ENCODE measurements at regions not wholly inside any gene's neighbourhood (a gene's known extent, or its start where the extent isn't known, plus 50 kb on each side); places are given as distances from the start of the nearest gene placed in this dataset.

DNA sequence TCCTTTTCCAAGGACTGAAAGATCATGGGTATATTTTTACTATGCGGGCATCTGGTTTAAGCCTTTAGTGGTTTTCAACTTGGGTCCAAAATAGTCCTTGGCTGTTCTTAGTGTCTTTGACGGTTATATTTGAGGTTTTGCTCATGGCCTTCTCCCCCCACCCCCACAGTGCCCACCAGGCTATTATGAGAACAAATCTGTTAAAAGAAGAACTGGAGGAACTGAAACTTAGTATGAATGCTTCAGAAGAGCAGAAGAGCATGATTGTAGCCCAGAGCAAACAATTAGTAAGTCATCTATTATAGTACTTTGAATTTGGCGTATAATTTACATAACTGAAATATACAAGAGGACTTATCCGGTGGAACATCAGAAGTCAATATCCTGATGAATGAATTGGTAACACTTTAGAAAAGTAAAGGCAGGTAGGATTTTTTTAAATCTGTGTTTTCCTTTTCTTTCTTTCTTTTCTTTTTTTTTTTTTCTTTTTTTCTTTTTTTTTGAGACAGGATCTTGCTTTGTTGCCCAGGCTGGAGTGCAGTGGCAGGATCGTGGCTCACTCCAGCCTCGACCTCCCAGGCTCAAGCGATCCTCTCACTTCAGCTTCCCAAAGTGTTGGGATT is 71.8 kb upstream of the BCAT1 start:
- 39 to 47% methylated on average over 7 of the region's 7 CpGs for WGBS, 2 experiments (ENCODE audit: low coverage in 1 of 2, low lambda C conversion rate in 2 of 2, missing lambda C conversion rate in 2 of 2)
- TF ChIP-seq EZH2phosphoT487 (IDR thresholded peaks at IDR 0.05; ENCODE audit: insufficient read depth, low read depth) (no peak), EZH2 (IDR thresholded peaks at IDR 0.05; ENCODE audit: insufficient read depth, poor library complexity, severe bottlenecking) (no peak)
- H2AFZ ChIP-seq = no peak overlapping the region

DNA sequence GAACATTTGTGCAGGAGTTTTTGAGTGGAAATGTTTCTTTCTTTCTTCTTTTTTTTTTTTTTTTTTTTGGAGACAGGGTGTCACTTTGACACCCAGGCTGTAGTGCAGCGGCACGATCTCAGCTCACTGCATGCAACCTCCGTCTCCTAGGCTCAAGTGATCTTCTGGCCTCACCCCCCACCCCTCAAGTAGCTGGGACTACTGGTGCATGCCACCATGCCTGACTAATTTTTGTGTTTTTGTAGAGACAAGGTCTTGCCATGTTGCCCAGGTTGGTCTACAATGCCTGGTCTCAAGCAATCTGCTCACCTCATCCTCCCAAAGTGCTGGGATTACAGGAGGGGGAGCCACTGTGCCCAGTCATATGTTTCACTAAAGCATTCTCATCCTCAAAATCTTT is 69.2 kb upstream of the BCAT1 start:
- no peak overlapping the region for H3K4me2 ChIP-seq (ENCODE audit: unreplicated experiment)
- H3K4me3 ChIP-seq = no peak overlapping the region
- TF ChIP-seq EZH2phosphoT487 (IDR thresholded peaks at IDR 0.05; ENCODE audit: insufficient read depth, low read depth) (no peak), EZH2 (IDR thresholded peaks at IDR 0.05; ENCODE audit: insufficient read depth, poor library complexity, severe bottlenecking) (no peak)
- H4K20me1 ChIP-seq (ENCODE audit: insufficient read depth) = no peaks in the 10 kb centered on the region
- no peaks in the 10 kb centered on the region for H3K79me2 ChIP-seq (ENCODE audit: insufficient read depth)
- H3K27me3 ChIP-seq (replicated peaks; ENCODE audit: insufficient read depth) = peaks cover 10% of the 10 kb centered on the region; the same call in 1 of the 2 replicates
- DNase-seq = no peak
- H3K4me1 ChIP-seq (ENCODE audit: insufficient read depth) = no peaks in the 10 kb centered on the region
- no peaks in the 10 kb centered on the region for H3F3A ChIP-seq (ENCODE audit: insufficient read depth)
- in situ Hi-C loops (cut with MboI) = no loop called here
- no peak overlapping the region for H2AFZ ChIP-seq
- H3K27ac ChIP-seq = no peak overlapping the region
- H3K36me3 ChIP-seq (ENCODE audit: low read depth) = no peaks in the 10 kb centered on the region
- H3K9me3 ChIP-seq (ENCODE audit: low read depth) = no peaks in the 10 kb centered on the region
- WGBS, 2 experiments (ENCODE audit: low coverage in 1 of 2, low lambda C conversion rate in 2 of 2, missing lambda C conversion rate in 2 of 2) = 33 to 53% methylated on average over 2 to 3 of the region's 3 CpGs
- no peaks in the 10 kb centered on the region for H3K9me2 ChIP-seq (ENCODE audit: insufficient read depth)
- no peak overlapping the region for H3K9ac ChIP-seq

More for the DNA sequence above, 71.8 kb upstream of the BCAT1 start:
- Histone ChIP-seq H3K4me2 (ENCODE audit: unreplicated experiment) (no peak overlapping the region), H3K9me3 (ENCODE audit: low read depth) (no peaks in the 10 kb centered on the region), H3K27ac (no peak overlapping the region), H3F3A (ENCODE audit: insufficient read depth) (no peaks in the 10 kb centered on the region), H3K4me3 (no peak overlapping the region), H3K27me3 (replicated peaks; ENCODE audit: insufficient read depth) (peaks cover 17% of the 10 kb centered on the region), H3K79me2 (ENCODE audit: insufficient read depth) (no peaks in the 10 kb centered on the region), H4K20me1 (ENCODE audit: insufficient read depth) (no peaks in the 10 kb centered on the region), H3K9me2 (ENCODE audit: insufficient read depth) (no peaks in the 10 kb centered on the region), H3K4me1 (ENCODE audit: insufficient read depth) (no peaks in the 10 kb centered on the region), H3K36me3 (ENCODE audit: low read depth) (no peaks in the 10 kb centered on the region), H3K9ac (no peak overlapping the region)
- DNase-seq = no peak
- in situ Hi-C loops (cut with MboI) = no loop called here

DNA sequence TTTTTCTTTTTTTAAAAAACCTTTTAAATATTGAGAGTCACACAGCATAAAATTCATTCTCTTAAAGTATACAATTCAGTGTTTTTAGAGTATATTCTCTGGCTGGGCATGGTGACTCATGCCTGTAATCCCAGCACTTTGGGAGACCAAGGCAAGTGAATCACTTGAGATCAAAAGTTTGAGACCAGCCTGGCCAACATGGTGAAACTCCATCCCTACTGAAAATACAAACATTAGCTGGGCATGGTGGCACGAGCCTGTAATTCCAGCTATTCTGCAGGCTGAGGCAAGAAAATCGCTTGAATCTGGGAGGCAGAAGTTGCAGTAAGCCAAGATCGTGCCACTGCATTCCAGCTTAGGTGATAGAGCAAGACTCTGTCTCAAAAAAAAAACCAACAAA is 68.4 kb upstream of the BCAT1 start:
- no peak overlapping the region for H3K4me3 ChIP-seq
- in situ Hi-C loops (cut with MboI) = no loop called here
- TF ChIP-seq EZH2phosphoT487 (IDR thresholded peaks at IDR 0.05; ENCODE audit: insufficient read depth, low read depth) (no peak), EZH2 (IDR thresholded peaks at IDR 0.05; ENCODE audit: insufficient read depth, poor library complexity, severe bottlenecking) (no peak)
- H3K27me3 ChIP-seq (replicated peaks; ENCODE audit: insufficient read depth) = peaks cover 14% of the 10 kb centered on the region; the same call in 1 of the 2 replicates
- no peak overlapping the region for H3K27ac ChIP-seq
- H3K9me3 ChIP-seq (ENCODE audit: low read depth) = no peaks in the 10 kb centered on the region
- no peaks in the 10 kb centered on the region for H3K9me2 ChIP-seq (ENCODE audit: insufficient read depth)
- no peak overlapping the region for H3K4me2 ChIP-seq (ENCODE audit: unreplicated experiment)
- H4K20me1 ChIP-seq (ENCODE audit: insufficient read depth) = no peaks in the 10 kb centered on the region
- DNase-seq = no peak
- no peaks in the 10 kb centered on the region for H3F3A ChIP-seq (ENCODE audit: insufficient read depth)
- H3K4me1 ChIP-seq (ENCODE audit: insufficient read depth) = no peaks in the 10 kb centered on the region
- H2AFZ ChIP-seq = no peak overlapping the region
- no peak overlapping the region for H3K9ac ChIP-seq
- no peaks in the 10 kb centered on the region for H3K79me2 ChIP-seq (ENCODE audit: insufficient read depth)
- 41% methylated on average over 3 of the region's 3 CpGs for WGBS, 2 experiments (ENCODE audit: low coverage in 1 of 2, low lambda C conversion rate in 2 of 2, missing lambda C conversion rate in 2 of 2)
- H3K36me3 ChIP-seq (ENCODE audit: low read depth) = no peaks in the 10 kb centered on the region

DNA sequence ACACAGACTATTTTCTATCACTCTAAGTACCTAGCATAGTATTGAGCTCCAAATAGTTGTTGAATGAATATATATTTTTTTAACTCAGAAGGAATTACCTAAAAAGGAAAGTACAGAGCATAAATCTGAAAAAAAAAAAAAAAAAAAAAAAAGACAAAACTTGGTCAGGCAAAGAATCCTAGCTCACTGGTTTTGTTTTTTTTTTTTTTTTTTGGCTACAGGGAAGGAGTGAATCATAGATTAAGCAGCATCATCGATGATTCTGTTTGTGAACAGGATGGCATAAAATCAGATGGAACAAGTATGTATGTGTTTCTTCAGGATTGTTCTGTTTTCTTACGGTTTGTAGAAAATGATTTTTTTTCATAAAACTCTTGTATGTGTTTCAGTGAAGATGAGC is 66.1 kb upstream of the BCAT1 start:
- Histone ChIP-seq H3K36me3 (ENCODE audit: low read depth) (no peaks in the 10 kb centered on the region), H3F3A (ENCODE audit: insufficient read depth) (no peaks in the 10 kb centered on the region), H3K9me3 (ENCODE audit: low read depth) (no peaks in the 10 kb centered on the region), H4K20me1 (ENCODE audit: insufficient read depth) (no peaks in the 10 kb centered on the region), H3K27ac (no peak overlapping the region), H3K27me3 (replicated peaks; ENCODE audit: insufficient read depth) (peaks cover 16% of the 10 kb centered on the region; the same call in 1 of the 2 replicates), H2AFZ (no peak overlapping the region), H3K79me2 (ENCODE audit: insufficient read depth) (no peaks in the 10 kb centered on the region), H3K4me2 (ENCODE audit: unreplicated experiment) (no peak overlapping the region), H3K9ac (no peak overlapping the region), H3K9me2 (ENCODE audit: insufficient read depth) (no peaks in the 10 kb centered on the region), H3K4me3 (no peak overlapping the region), H3K4me1 (ENCODE audit: insufficient read depth) (no peaks in the 10 kb centered on the region)
- in situ Hi-C loops (cut with MboI) = no loop called here
- no peak for TF ChIP-seq EZH2 (IDR thresholded peaks at IDR 0.05; ENCODE audit: insufficient read depth, poor library complexity, severe bottlenecking)
- no peak for TF ChIP-seq EZH2phosphoT487 (IDR thresholded peaks at IDR 0.05; ENCODE audit: insufficient read depth, low read depth)
- peak; percentile 26 for DNase-seq
- WGBS, 2 experiments (ENCODE audit: low coverage in 1 of 2, low lambda C conversion rate in 2 of 2, missing lambda C conversion rate in 2 of 2) = 42 to 65% methylated on average over 2 of the region's 2 CpGs

All from GM23248 (cell line).